ENCODE measurements at regions not wholly inside any gene's neighbourhood (a gene's known extent, or its start where the extent isn't known, plus 50 kb on each side); places are given as distances from the start of the nearest gene placed in this dataset.

DNA sequence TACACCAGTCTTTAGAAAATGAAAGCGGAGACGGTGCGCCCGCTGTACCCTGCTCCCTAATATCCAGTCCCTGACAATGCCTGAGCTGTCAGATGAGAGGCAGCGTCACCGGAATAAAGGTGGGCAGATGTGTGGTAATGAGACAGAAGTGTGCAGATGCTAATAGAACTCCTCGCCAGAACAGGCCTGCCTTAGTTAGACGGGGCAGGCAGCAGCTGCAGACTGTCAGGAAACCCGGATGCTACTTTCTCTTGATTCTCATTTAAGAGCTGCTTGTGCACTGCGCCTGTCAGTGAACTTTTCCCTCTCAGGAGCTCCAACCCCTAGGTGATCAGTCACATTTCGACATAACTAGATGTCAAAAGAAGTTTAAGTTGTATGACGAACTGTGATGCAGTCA lies 221.8 kb upstream of the IRX3 start:
- DNase-seq (ENCODE audit: extremely low read depth, low read depth): no peak
- H3K4me3 ChIP-seq (replicated peaks; ENCODE audit: low read depth, low read length): no peak overlapping the region

DNA sequence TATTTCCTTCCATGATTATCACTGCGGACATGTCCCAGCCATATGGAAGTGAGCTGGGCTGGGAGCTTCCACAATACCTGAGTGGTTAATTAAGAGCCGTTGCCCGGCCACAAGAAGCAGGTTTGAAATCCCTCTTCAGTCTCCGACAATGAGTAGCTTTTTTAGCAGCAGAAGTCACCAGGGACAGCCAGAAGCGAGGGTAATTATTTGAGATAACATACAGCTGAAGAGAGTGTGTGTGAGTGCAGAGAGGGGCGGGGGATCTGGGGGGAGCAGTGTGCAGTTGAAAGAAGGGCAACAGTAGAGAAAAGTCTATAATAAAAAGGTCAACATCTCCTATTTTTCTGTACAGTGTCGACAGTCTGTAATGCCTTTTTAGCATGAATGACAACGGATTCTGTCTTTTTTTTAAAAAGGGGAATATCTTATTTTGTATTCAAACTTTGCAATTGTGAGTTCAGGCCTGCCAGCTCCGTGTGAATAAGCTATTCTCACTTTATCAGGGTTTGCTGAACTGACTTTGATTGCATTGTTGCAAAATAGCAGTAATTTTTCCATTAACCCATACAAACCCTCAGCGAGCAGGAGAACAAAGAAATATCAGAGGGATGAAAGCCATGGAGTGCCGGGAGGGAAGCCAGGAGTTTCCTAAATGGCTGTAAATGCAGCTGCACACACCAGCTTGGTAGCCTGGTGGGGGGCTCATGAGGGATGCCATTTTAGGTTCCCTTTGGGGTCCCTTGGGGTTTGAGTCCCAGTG lies 220.3 kb upstream of the IRX3 start:
- DNase-seq (ENCODE audit: extremely low read depth, low read depth): no peak
- TF ChIP-seq, protein P1, sequence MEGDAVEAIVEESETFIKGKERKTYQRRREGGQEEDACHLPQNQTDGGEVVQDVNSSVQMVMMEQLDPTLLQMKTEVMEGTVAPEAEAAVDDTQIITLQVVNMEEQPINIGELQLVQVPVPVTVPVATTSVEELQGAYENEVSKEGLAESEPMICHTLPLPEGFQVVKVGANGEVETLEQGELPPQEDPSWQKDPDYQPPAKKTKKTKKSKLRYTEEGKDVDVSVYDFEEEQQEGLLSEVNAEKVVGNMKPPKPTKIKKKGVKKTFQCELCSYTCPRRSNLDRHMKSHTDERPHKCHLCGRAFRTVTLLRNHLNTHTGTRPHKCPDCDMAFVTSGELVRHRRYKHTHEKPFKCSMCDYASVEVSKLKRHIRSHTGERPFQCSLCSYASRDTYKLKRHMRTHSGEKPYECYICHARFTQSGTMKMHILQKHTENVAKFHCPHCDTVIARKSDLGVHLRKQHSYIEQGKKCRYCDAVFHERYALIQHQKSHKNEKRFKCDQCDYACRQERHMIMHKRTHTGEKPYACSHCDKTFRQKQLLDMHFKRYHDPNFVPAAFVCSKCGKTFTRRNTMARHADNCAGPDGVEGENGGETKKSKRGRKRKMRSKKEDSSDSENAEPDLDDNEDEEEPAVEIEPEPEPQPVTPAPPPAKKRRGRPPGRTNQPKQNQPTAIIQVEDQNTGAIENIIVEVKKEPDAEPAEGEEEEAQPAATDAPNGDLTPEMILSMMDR (IDR thresholded peaks at IDR 0.05; ENCODE audit: low read depth, low read length, missing control alignments): no peak
- no peak overlapping the region for H3K4me3 ChIP-seq (replicated peaks; ENCODE audit: low read depth, low read length)

More for the DNA sequence above, 221.8 kb upstream of the IRX3 start:
- TF ChIP-seq, protein P1 (IDR thresholded peaks at IDR 0.05; ENCODE audit: low read depth, low read length, missing control alignments): no peak

DNA sequence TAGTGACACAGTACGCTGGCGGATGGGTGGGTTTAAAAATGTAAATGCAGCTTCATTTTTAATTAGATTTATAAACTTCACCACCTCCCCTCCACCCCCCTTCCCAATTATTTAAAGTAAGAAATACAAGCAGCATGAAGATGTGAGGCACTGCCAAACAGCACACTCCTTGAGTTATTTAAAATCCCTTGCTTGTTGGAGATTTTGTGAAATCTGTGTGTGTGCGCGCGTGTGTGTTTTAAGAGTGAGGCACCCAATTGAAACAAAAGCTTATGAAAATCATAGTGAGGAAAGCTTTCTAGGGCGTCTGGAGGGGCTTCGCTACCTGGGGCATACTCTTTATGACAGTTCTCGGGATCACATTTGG lies 219.6 kb upstream of the IRX3 start:
- no peak for DNase-seq (ENCODE audit: extremely low read depth, low read depth)
- TF ChIP-seq, protein P1 (IDR thresholded peaks at IDR 0.05; ENCODE audit: low read depth, low read length, missing control alignments): no peak
- no peak overlapping the region for H3K4me3 ChIP-seq (replicated peaks; ENCODE audit: low read depth, low read length)

DNA sequence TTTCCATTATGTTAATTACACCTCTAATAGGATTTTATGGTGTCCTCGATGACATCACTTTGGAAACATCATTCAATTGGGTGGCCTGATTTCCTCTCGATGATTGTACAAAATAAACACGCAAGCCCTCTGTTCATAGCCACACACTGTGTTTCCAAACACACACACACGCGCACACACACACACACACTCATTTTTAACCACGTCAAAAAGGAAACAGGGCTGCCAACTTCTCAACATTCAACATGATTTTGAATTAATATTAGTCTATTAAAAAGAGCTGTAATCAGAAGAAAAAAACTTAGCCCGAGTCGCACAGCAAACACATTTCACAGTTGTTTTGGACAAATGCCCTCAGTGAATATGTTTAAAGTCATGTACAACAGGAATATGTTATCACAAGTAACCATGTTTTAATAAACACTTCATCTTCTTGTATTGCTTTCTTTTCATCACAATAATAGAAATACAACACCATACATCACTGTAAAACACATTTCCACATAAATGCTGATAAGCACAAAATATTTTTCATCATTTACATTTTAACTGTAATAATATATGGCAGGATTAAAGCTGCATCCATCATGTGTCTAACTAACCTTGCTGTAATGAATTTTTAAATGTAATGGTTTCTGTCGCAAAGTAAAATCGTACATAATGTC lies 219.1 kb upstream of the IRX3 start:
- DNase-seq (ENCODE audit: extremely low read depth, low read depth): no peak
- no peak overlapping the region for H3K4me3 ChIP-seq (replicated peaks; ENCODE audit: low read depth, low read length)
- TF ChIP-seq, protein P1 (IDR thresholded peaks at IDR 0.05; ENCODE audit: low read depth, low read length, missing control alignments): no peak

DNA sequence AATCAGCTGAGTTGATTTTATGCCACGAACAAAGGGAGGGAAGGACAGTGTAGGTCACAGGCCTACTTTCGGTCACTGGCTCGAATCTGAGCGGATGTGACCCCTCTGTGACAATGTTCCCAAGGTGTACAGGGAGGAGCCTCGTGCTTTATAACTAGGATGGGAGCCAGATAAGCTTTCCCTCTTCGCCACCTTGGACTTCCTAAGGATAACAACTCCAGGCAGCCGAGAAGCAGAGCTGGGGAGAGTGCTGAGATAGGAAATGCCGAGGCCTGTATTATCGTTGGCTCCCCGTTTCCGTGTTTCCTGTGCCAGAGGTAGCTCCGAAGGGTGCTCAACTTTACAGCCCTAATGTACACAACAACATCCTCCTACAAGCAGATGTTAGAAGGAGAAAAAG lies 217.8 kb upstream of the IRX3 start:
- TF ChIP-seq, protein P1 (IDR thresholded peaks at IDR 0.05; ENCODE audit: low read depth, low read length, missing control alignments): no peak
- no peak for DNase-seq (ENCODE audit: extremely low read depth, low read depth)
- H3K4me3 ChIP-seq (replicated peaks; ENCODE audit: low read depth, low read length): no peak overlapping the region

DNA sequence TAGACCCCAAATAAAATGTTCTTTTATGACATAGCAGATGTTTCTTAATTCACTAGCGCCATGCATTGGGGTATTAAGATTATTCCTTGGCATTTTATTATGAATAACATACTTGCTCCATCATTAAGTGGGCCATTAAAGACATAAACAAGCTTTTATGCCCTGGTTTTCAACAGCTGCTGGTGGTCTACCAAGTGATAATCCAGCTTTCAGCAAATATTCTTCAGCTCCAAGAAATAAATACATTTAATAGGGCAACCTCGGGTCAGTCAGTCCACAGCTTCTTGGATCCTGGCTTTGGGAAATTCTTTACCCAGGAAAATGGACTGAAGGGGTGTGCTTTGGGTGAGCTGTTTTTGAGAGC lies 217.3 kb upstream of the IRX3 start:
- TF ChIP-seq, protein P1 (IDR thresholded peaks at IDR 0.05; ENCODE audit: low read depth, low read length, missing control alignments): no peak
- DNase-seq (ENCODE audit: extremely low read depth, low read depth): no peak
- H3K4me3 ChIP-seq (replicated peaks; ENCODE audit: low read depth, low read length): no peak overlapping the region

All from HFF-Myc (cell line).